SIG-M5 treated with dmso at 0.1 percent for 504 hours (cell line): ENCODE measurements at regions not wholly inside any gene's neighbourhood (a gene's known extent, or its start where the extent isn't known, plus 50 kb on each side); places are given as distances from the start of the nearest gene placed in this dataset.
A peak's percentile ranks its signal among the peaks of the same experiment; 100 is the strongest.
"Not testable (repeated sequence)": the region's sequence is repeated elsewhere in the genome, so short reads cannot be mapped to it uniquely, and the experiment has no call there.

Experiments used
- DNase-seq: peaks from one replicate; lab custom pipeline; 2025; ENCODE audit not compliant: unreplicated experiment; lab: John Stamatoyannopoulos, UW

- DNase-seq, result no peak
Observed at GRCh38 chr4:18695733-18696527, 674.4 kb upstream of the LCORL start.

GRCh38 chr4:18691431-18692200 lies 670.1 kb upstream of the LCORL start:
- DNase-seq, result no peak

DNA sequence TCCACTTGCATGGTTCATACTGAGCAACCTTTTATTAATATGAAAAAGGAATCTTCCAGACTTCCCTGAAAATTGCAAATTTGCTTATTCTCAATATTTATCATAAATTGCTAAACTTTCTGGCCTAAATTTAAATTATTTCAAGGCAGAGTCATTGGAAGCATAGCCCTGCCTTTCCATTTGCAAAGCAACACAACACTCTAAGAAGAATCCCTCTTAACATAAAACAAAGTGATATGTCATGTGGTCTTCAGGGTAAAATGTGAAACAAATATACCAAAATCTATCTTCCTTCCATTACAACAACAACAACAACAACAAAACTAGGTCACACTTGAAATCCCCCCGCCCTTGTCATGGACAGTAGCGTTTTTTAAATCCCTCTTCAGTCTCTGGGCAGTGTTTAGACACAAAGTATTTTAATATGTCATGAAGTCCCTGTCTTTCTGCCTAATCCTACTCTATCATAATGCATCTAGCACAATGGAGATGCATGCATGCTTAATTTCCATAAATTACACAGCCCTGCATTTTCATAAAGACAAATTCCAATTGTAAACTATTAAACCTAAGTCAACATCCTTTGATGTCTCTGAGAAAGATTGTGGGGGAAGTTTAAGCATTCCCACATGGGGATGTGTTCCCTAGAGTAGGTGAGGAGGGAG lies 668.9 kb upstream of the LCORL start:
- no peak for DNase-seq

- DNase-seq, result peak; percentile 32
Observed at GRCh38 chr4:18689308-18690115, 668.0 kb upstream of the LCORL start.

- not testable (repeated sequence) for DNase-seq
Observed at GRCh38 chr4:18688351-18688750, 666.8 kb upstream of the LCORL start.

DNA sequence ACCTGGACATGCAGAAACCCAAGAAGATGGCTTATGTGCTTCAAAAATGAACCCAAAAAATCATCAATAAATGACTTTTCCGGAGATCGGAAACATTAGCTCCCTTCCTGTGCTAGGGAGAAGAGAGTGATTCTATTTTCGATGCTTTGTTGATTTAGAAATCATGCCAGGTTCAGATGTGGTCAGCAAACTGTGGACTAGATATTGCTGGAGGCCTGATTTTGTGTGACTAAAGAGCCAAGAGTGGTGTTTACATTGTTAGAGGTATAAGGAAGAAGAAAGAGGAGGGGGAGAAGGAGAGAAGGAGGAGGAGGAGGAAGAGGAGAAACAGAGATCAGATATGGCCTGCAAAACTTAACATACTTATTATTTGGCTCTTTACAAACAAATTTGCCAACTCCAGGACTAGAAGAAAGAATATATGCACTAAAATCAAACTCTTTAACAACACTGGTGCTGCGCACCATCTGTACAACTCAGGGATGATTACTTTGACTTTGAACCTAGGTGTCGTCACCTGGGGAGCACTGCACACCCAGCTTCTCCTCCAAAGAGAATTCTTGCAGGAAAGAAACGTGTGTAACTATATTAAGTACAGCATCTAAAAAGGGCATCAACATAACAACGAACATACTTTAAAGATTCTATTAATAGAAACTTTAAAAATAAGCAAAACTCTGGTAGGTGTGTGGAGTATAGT lies 664.9 kb upstream of the LCORL start:
- no peak for DNase-seq

- no peak for DNase-seq
Observed at GRCh38 chr4:18684932-18685331, 663.4 kb upstream of the LCORL start.

GRCh38 chr4:18676526-18676915 lies 655.0 kb upstream of the LCORL start:
- DNase-seq, result no peak

DNA sequence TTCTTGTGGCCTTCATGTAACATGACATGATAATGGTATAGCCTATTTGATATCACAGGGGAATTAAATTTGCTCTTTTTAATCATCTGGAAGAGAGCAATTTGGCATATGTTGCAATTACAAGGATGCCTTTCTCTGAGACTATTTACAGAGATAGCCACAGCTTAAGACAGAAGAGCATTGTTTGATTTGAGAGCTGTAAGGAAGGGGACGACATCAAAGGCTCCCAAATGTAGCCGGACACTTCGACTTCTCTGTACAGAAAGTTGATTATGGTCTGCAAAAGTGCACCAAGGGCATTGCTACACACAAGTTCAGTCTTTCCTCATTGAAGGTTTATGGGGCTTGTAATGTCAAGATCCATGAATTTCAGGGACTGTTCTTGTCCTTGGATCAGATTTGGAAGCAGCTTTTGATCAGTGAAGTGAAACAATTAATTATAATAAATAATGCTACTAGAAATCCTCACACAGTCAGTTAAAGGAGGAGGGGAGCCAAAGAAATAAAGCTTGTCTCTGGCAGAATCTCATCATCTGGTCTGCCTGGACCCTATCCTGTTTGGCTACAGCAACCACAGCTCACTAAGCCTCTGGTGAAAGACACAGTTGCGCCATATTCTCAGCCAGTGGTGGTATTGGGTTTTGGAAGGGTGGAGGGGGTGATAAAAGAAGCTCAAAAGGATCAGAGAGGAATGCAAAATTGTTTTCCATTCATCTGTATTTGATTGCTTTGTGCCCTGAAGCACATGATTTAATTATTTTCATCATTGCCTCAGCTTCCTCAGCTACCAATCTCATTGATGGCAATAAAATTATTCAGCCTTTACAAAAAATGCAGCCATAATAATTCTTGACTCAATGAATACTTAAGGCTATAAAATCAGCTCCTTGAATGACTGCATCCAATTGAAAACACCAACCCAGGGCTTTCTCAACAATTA lies 654.3 kb upstream of the LCORL start:
- DNase-seq, result no peak

- no peak for DNase-seq
Observed at GRCh38 chr4:18670034-18670433, 648.5 kb upstream of the LCORL start.

DNA sequence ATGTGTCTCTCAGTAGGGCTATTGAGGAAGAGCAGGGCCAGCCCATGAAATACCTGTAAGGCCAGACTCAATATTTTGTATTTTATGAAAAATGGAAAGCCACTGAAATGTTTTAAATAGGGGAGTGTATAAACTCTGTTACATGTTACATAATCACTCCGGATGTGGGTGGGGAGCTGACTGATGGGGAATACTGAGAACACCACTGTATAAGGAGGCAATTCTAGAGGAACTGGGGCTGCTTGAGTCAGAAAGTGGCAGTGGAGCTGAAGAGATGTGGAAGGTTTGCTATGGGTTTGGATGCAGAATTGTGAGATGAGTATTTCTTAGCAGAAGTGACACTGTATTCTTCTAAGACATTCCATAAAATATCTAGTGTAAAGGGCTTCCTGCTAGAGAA lies 647.8 kb upstream of the LCORL start:
- DNase-seq, result no peak

DNA sequence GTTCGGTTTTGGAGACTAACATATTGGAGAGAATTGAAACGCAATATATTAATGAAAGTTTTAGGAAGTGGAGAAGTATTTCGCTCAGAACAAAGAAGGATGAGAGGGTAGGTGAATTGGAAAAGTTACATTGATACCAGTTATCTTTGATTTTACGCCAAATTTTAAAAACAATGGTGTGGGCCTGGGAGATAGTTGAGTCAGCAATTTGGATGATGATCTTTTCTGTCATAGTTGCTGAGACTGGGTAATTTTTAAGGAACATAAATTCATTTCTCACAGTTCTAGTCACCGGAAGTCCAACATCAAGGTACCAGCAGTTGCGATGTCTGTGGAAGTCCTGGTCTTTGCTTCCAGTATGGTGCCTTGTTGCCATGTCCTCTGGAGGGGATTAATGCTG lies 644.8 kb upstream of the LCORL start:
- no peak for DNase-seq

- no peak for DNase-seq
Observed at GRCh38 chr4:18664171-18664570, 642.6 kb upstream of the LCORL start.

DNA sequence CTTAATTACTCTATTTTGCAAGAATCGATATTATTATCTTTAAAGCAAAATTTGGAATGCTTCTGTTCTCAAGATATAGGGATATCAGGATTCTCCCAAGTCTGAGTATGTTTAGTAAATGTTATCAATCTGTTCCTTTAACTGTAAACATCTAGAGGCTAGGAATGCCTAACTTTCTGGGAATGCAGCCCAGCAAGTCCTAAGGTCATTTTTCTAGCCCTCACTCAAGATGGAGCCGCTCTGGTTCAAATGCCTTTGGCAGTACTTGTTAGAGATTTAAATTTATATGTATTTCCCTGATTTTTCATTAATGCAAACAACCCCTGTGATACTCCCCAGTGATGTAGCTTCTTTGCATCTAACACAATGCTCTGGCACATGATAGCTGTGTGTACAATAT lies 623.8 kb upstream of the LCORL start:
- no peak for DNase-seq

- no peak for DNase-seq
Observed at GRCh38 chr4:18641334-18641733, 619.8 kb upstream of the LCORL start.

DNA sequence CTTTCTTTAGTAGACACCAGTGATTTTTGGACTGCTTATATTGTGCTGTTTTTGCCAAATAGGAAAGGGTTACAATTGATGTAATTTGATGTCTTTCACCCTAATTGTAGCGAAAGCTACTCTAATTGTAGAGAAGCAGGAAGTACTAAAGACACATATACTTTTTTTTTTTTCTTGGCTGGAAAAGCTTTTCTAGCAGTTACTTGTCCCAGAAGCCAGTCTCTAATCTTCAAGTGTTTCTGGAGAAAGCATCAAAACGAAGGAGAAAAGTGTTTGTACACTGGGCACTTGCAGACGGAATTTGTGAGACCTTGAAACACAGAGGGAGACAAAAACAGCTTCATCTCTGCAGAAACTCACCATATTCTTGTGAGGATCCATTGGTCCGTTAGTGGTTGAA lies 616.5 kb upstream of the LCORL start:
- DNase-seq, result no peak

GRCh38 chr4:18636001-18636585 lies 614.5 kb upstream of the LCORL start:
- DNase-seq, result no peak

DNA sequence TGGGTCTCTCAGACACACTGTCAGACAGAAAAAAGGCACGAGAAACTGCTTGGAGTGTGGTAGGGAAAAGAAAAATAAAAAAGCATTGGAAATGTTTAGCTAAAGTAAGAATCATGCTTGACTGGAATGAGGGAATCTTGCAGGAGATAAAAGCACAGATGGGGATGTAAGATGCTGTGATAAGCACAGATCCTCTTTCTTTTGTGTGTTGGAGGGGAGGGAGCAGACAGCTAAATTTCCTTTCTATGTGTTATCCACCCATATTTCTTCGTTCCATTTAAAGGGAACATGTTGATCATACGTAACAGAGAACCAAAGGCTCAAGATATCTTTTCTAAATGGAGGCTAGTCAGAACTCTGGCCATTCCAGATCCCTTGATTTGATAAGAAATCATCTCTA lies 614.0 kb upstream of the LCORL start:
- no peak for DNase-seq

DNA sequence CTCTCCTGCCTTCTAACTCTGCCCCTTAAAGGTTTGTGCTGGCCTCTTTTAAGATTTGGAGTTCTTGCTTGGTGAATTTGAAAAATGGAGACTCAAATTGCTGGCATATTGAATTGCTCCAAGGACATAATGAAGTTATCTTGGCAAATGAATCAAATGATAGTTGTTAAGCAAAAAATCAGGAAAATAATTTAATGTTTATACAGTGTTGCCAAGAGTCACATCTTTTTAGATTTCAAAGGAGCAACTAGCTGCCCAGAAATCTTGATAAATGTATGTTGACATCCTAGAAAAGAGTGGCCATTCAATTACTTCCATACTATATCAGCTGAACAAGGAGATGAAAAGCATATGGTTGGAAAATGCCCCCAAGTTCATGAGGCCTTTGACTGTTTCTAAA lies 610.0 kb upstream of the LCORL start:
- no peak for DNase-seq
